Glomerular visceral epithelial cell (primary cell): ENCODE measurements at regions not wholly inside any gene's neighbourhood (a gene's known extent, or its start where the extent isn't known, plus 50 kb on each side); places are given as distances from the start of the nearest gene placed in this dataset.
"Not testable (repeated sequence)": the region's sequence is repeated elsewhere in the genome, so short reads cannot be mapped to it uniquely, and the experiment has no call there.

Source experiments
- DNase-seq: peaks from one replicate; pipeline ENCODE4 v3.0.0-alpha.2; 2016; ENCODE audit errors: extremely low spot score

DNA sequence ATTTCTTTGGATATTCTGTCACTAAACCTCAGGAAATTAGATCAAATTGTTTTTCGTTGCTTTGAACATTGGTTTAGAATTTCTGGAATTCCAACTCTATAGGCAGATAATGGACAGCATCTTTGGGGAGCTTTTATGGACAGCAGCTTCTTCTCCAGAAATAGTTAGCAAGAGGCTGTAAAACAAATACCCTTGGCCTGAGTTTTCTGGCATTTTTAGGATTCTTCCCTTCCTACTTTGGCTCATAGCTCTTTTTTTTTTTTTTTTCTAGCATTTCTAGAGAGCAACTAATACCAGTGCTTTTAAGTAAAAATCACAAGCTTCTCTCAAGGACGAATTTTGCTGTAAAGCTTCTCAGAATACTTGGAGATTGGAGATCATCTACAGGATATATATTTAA, 169.8 kb upstream of the SPRY2 start:
- no peak for DNase-seq

- no peak for DNase-seq
Observed at GRCh38 chr13:80509264-80509663, 168.3 kb upstream of the SPRY2 start.

DNA sequence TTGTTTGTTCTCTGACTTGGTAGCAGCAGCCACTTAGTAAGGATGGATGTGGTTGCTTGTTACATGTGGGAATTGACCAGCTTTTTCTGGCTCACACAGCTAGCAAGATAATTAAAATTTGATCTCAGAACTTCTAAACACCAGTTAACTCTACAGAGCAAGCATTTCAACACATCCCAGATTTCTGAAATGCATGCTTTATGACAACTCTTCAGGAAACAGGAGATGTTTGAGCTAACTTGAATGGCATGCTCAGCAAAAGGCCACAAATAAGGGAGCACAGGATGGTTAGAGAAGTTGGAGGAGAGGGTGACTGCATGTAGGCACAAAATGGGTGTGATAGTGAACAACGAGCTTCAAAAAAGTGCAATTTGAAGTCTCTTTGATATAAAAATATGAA, 167.1 kb upstream of the SPRY2 start:
- DNase-seq = no peak

DNA sequence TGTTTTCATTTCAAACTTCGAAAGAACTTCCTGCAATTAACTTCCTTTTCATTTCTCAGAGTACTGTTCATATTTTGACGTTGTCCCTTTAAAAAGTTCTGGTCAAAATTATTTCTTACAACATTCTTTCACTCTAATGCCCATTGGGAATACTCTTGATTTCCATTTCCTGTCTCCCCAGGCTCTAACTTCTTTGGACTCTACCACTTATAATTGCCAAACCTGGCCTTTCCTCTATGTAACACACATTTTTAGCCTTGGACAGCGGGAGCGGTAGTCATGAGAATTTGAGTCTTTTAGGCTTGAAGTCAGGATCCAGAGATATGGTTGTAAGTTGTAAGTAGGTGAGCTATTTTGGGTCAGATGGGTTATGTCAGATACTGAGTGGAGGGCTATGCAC, 163.5 kb upstream of the SPRY2 start:
- DNase-seq = no peak

- no peak for DNase-seq
Observed at GRCh38 chr13:80502359-80502758, 161.4 kb upstream of the SPRY2 start.

- DNase-seq = no peak
Observed at GRCh38 chr13:80501556-80501955, 160.6 kb upstream of the SPRY2 start.

GRCh38 chr13:80499536-80500290, 158.8 kb upstream of the SPRY2 start:
- DNase-seq = no peak

GRCh38 chr13:80498433-80498832, 157.5 kb upstream of the SPRY2 start:
- DNase-seq = no peak

- no peak for DNase-seq
Observed at GRCh38 chr13:80497978-80498377, 157.1 kb upstream of the SPRY2 start.

DNA sequence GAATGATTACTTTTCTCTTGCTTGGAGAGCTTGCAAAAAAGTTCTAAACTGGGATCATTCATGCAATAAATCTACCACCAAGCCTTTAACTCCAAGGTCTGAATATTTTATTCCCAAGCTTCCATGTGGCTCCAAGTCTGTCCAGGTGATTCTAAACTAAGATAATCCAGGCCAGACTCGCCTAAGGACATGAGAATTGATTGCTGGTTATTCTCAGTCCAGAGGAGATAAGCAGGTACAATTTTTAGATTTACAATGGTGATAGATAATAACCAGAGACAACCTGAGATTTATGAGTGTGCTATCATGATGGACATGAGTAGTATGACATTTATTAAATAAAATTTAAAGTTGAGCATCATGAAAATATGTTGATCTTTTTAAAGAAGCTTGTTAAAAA, 156.5 kb upstream of the SPRY2 start:
- DNase-seq = no peak

- no peak for DNase-seq
Observed at GRCh38 chr13:80496721-80497397, 155.9 kb upstream of the SPRY2 start.

- not testable (repeated sequence) for DNase-seq
Observed at GRCh38 chr13:80490491-80490943, 149.6 kb upstream of the SPRY2 start.

- DNase-seq = no peak
Observed at GRCh38 chr13:80486402-80486801, 145.5 kb upstream of the SPRY2 start.

DNA sequence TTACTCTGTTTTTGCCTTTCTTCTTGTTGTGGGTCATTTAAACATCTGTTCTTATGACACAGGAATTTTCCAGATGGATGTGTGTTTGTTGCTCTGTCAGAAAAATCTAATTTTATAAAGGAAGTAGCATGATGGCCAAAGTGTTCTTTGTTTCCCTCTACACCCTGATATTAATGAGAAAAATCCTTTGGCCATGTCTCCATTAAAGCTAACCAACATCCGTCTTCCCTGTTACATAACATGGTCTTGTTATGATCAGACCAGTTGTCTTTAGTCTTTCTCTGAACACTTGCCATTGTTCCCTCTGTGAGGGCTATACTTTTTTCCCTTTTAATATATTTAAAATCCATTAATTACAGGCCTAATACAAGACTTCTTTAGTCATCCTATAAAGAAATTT, 142.2 kb upstream of the SPRY2 start:
- no peak for DNase-seq

DNA sequence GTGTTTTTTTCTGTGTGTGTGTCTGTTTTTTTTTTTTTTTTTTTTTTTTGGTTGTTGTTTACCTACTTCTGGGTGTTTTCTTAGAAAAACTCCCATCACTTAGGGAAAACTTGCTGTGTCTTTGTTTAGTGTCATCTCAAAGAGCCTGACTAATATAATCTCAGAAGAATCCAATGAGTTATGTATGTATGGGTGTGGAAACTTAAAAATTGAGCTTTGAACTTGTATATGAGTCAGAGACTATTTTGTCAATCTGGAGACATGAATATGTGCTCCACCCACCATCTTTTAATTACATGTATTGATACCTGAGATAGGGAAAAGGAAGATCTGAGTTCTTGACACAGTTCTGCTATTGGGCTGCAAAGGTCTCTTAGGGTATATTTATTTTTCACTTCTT, 140.7 kb upstream of the SPRY2 start:
- no peak for DNase-seq

- DNase-seq = no peak
Observed at GRCh38 chr13:80477661-80478443, 136.9 kb upstream of the SPRY2 start.

DNA sequence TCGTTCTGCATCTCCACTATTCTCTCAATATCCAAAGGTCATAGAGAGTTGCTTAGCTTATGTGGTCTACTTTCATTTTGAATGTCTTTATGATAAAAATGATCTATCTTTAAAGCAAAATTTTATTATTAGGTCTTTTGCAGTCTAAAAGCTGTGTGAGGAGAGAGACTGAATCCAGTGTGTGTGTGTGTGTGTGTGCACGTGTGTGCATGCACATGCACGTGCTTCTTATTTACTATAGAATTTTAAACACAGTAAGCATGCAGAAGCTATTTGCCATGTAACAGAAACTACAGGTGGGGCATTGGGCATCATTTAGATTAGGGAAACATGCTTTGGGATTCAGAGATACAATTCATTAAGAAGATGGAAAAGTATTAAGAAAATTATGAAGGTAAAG, 136.0 kb upstream of the SPRY2 start:
- DNase-seq = no peak

GRCh38 chr13:80475718-80476117, 134.8 kb upstream of the SPRY2 start:
- DNase-seq = no peak

- DNase-seq = peak; percentile 4
Observed at GRCh38 chr13:80473695-80474094, 132.8 kb upstream of the SPRY2 start.

- peak; percentile 15 for DNase-seq
Observed at GRCh38 chr13:80469853-80470381, 129.0 kb upstream of the SPRY2 start.

DNA sequence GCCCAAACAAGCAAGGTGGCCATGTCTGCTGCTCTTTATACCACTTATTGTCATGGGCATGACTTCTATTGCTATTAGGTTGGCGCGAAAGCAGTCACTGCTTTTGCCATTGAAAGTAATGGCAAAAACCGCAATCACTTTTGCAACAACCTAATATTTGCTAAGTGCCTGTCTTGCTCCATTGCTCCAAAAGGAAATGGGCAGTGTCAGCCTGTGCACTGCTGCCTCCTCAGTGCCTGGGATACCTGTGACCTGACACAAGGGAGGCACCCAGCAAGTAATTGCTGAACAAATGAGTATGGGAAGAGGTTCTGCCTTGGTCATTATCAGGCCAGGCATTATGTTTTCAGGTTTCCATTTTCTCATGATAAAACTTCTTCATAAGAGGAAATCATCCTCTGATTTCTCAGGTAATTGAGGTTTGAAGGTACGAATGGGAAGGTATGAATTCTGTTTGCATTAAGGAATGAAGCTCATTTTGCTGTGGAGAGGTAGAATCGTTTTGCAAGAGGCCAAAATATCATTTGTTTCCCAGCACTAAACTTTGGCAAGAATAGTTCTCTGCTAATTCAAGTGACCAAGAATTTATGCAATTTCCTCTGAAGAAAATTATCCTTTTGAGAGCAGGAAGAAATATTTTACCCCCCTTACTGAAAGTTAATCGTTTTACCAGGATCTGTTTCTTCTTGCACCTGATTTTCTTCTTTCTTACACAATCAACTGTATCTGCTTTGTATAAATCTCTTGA, 128.4 kb upstream of the SPRY2 start:
- DNase-seq = no peak

- DNase-seq = no peak
Observed at GRCh38 chr13:80465321-80465720, 124.4 kb upstream of the SPRY2 start.
